A673 (cell line): ENCODE measurements at regions not wholly inside any gene's neighbourhood (a gene's known extent, or its start where the extent isn't known, plus 50 kb on each side); places are given as distances from the start of the nearest gene placed in this dataset.

ENCODE experiments used
- EZH2 ChIP-seq: fragments of 200-600 bp; sonication (generic); IDR thresholded peaks from 2 replicates; pipeline ENCODE4 v1.6.1; 2017; ENCODE audit warnings: borderline replicate concordance, low read depth, mild to moderate bottlenecking, mixed read lengths, antibody characterized with exemption, low read length; ENCODE audit not compliant: poor library complexity, severe bottlenecking
- TF ChIP-seq, protein P1 (sequence below): fragments of 300-800, 200-600 bp; sonication (generic); conservative IDR thresholded peaks from 2 replicates; pipeline ENCODE4 v1.5.1; 2017; ENCODE audit warnings: low read depth, mild to moderate bottlenecking, antibody characterized with exemption, low read length, moderate library complexity, mixed read lengths

DNA sequence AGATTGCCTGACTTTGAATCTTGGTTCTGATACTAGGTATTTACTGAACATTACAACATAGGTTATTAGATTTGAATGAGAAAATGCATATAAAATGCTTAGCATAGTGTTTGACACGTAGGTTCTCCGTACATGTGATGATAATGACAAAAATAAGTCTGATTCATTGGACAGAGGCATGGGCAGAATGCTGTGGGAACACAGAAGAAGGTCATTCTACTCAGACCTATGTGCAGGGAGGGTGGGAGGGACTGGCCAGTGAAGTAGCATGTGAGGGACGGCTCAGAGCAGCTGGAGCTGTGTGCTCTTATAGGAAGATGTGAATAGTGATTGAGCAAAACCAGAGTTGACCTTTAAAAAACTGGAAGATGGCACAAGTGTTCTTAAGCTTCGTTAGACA is 256.8 kb upstream of the RAG2 start:
- TF ChIP-seq, protein P1, sequence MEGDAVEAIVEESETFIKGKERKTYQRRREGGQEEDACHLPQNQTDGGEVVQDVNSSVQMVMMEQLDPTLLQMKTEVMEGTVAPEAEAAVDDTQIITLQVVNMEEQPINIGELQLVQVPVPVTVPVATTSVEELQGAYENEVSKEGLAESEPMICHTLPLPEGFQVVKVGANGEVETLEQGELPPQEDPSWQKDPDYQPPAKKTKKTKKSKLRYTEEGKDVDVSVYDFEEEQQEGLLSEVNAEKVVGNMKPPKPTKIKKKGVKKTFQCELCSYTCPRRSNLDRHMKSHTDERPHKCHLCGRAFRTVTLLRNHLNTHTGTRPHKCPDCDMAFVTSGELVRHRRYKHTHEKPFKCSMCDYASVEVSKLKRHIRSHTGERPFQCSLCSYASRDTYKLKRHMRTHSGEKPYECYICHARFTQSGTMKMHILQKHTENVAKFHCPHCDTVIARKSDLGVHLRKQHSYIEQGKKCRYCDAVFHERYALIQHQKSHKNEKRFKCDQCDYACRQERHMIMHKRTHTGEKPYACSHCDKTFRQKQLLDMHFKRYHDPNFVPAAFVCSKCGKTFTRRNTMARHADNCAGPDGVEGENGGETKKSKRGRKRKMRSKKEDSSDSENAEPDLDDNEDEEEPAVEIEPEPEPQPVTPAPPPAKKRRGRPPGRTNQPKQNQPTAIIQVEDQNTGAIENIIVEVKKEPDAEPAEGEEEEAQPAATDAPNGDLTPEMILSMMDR, result no peak
- no peak for TF ChIP-seq EZH2
